HFF-Myc (cell line): ENCODE measurements at regions not wholly inside any gene's neighbourhood (a gene's known extent, or its start where the extent isn't known, plus 50 kb on each side); places are given as distances from the start of the nearest gene placed in this dataset.
"Not testable (repeated sequence)": the region's sequence is repeated elsewhere in the genome, so short reads cannot be mapped to it uniquely, and the experiment has no call there.

Experiments
- DNase-seq: peaks from one replicate; pipeline ENCODE4 v3.0.0-alpha.2; 2011; ENCODE audit warnings: low read depth; ENCODE audit errors: extremely low read depth
- H3K4me3 ChIP-seq: replicated peaks from 2 replicates; pipeline ENCODE4 v1.5.1; 2011; ENCODE audit warnings: low read depth, mild to moderate bottlenecking, control low read depth, low read length
- TF ChIP-seq, protein P1 (sequence below): IDR thresholded peaks from 2 replicates; pipeline ENCODE4 v1.5.1; 2012; ENCODE audit warnings: mild to moderate bottlenecking, low read depth, low read length, control low read depth; ENCODE audit errors: missing control alignments

DNA sequence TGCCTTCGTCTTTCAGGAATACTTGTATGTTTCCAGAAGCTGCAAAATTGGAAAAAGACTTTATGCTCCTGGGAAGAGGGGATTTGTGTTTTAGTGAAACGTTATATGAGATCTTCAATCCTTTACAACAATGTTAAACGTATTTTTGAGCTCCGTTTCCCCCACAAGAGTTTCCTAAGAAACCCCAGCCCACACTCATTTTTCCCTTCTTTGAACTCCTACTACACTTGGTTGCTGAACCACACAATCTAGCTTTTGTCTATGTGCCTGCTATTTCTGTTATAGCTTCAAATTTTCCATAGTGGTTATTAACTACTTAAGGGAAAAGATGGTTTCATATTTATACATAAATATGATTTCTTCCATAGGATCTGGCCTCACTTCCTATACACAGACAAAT is 238.6 kb upstream of the ACTBL2 start:
- H3K4me3 ChIP-seq = no peak overlapping the region
- TF ChIP-seq, protein P1, sequence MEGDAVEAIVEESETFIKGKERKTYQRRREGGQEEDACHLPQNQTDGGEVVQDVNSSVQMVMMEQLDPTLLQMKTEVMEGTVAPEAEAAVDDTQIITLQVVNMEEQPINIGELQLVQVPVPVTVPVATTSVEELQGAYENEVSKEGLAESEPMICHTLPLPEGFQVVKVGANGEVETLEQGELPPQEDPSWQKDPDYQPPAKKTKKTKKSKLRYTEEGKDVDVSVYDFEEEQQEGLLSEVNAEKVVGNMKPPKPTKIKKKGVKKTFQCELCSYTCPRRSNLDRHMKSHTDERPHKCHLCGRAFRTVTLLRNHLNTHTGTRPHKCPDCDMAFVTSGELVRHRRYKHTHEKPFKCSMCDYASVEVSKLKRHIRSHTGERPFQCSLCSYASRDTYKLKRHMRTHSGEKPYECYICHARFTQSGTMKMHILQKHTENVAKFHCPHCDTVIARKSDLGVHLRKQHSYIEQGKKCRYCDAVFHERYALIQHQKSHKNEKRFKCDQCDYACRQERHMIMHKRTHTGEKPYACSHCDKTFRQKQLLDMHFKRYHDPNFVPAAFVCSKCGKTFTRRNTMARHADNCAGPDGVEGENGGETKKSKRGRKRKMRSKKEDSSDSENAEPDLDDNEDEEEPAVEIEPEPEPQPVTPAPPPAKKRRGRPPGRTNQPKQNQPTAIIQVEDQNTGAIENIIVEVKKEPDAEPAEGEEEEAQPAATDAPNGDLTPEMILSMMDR = no peak
- DNase-seq = no peak

DNA sequence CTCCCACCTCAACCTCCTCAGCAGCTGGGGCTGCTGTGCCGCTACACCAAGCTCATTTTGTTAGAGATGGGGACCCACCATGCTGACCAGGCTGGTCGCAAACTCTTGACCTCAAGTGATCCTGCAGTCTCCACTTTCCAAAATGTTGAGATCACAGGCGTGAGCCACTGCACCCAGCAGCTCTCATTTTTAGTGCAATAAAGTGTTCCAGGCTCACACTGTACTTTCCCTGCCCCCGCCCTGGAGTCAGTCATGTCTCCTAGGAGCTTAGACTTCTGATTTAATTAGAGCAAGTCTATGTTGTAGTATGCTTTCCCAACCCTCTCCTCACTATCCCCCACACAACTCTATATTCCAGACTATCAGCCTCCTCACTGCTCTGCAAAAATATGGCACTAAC is 238.0 kb upstream of the ACTBL2 start:
- TF ChIP-seq, protein P1 = no peak
- no peak for DNase-seq
- H3K4me3 ChIP-seq = no peak overlapping the region

DNA sequence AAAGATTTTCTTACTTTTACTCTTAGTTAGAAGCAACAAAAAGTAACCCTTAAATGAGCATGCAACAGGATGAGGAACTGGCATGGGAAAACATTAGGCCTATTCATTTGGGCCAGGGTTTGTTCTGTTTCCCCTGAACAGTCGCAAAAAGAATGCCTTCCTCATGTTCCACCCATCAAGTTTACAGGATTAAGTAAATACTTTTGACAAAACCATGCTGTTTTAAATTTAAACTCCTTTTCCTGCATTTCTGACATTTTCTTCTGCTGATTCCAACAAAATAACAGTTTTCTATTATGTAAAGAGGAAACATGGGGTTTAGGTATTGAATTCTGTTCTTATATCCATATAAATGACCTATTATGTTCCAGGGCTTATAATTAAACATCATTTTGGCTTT is 236.6 kb upstream of the ACTBL2 start:
- TF ChIP-seq, protein P1 = no peak
- no peak overlapping the region for H3K4me3 ChIP-seq
- no peak for DNase-seq

DNA sequence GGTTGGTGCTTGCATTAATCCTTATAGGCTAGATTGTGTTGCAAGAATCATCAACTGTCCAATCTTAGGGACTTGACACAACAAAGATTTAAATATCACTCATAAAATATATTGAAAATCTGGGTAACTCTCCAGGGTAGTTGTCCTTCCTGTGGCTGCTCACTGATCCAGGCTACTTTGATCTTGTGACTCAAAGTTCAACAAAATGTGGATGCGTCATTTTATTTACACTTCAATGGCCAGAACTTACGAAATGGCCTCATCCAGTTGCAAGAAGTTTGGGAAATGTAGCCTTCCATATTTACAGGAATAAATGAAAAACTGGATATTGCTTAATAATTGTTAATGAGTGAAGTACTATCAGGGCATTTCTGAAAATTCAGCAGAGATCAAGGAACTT is 235.5 kb upstream of the ACTBL2 start:
- H3K4me3 ChIP-seq = no peak overlapping the region
- TF ChIP-seq, protein P1 = no peak
- DNase-seq = no peak

DNA sequence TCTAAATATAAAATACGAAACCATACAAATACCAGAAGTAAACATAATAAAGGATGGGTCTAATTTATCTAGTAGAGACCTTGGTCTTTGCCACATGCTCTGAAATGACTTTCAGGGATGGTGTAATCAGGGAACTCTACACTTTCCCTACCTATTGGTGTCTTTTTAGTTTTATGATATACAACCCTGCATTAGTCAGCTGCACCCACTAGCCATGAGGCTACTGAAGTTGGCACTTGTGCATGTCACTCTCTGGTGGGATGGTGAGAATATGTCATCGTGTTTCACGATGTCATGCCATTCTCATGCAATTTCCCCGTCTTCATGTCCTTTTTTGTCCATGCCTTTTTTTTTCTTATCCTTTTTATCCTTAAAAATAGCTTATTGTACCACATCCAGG is 234.9 kb upstream of the ACTBL2 start:
- TF ChIP-seq, protein P1 = no peak
- DNase-seq = no peak

DNA sequence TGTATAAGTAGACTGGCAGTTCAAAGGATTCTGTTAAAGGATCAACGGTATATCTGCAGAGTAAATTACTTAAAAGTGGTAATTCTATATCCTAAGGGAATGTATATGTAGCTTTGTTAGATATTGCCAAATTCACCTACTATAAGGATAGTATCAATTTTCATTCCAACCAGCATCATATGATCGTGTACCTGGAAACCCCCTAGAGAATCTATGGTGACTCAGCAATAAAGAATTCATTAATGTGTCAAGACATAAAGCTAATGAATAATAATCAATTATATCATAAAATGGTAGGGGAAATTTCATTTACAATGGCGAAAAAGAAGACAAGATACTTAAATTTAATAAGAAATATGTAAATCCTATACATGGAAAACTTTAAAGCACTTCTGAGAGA is 234.1 kb upstream of the ACTBL2 start:
- DNase-seq = no peak

More for the DNA sequence above, 234.9 kb upstream of the ACTBL2 start:
- H3K4me3 ChIP-seq = no peak overlapping the region

DNA sequence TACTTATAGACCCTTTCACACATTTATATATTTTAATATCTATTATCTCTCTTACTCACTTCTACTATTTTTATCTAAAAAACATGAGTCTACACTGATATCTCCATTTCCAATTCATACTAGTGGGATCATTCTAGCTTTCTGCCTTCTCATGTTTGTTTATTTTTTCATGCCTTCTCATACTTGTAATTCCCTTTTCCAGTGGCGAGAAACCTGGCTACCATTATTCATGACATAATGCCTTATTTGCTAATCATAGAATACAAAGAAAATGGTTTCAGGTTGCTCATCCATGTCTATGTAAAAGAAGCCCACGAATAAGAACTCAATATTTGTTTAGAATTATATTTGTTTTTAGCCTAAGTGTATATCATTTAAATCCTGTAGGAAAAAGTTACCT is 232.7 kb upstream of the ACTBL2 start:
- TF ChIP-seq, protein P1 = no peak
- H3K4me3 ChIP-seq = no peak overlapping the region
- no peak for DNase-seq

More for the DNA sequence above, 234.1 kb upstream of the ACTBL2 start:
- H3K4me3 ChIP-seq = no peak overlapping the region
- TF ChIP-seq, protein P1 = no peak

DNA sequence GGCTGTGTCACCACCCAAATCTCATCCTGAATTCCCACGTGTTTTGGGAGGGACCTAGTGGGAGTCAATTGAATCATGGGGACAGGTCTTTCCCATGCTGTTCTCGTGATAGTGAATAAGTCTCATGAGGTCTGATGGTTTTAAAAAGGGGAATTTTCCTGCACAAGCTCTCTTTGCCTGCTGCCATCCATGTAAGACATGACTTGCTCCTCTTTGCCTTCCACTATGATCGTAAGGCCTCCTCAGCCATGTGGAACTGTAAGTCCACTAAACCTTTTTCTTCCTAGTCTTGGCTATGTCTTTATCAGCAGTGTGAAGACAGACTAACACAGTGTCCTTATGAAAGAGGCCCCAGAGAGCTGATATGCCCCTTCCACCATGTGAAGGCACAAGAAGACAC is 230.9 kb upstream of the ACTBL2 start:
- not testable (repeated sequence) for DNase-seq, H3K4me3 ChIP-seq
